Stimulated activated CD8-positive, alpha-beta memory T cell treated with anti-CD3 and anti-CD28 coated beads, Interleukin-7, amount 100 ng/mL, for 24 hours (primary cell): ENCODE measurements at regions not wholly inside any gene's neighbourhood (a gene's known extent, or its start where the extent isn't known, plus 50 kb on each side); places are given as distances from the start of the nearest gene placed in this dataset.

ENCODE experiments used
- DNase-seq: peaks from one replicate; pipeline ENCODE4 v3.0.0-alpha.2; 2020; ENCODE audit warnings: low read depth

GRCh38 chr3:70899816-70900215, 587.4 kb upstream of the MDFIC2 start:
- no peak for DNase-seq

GRCh38 chr3:70890020-70890394, 577.6 kb upstream of the MDFIC2 start:
- DNase-seq, result no peak

DNA sequence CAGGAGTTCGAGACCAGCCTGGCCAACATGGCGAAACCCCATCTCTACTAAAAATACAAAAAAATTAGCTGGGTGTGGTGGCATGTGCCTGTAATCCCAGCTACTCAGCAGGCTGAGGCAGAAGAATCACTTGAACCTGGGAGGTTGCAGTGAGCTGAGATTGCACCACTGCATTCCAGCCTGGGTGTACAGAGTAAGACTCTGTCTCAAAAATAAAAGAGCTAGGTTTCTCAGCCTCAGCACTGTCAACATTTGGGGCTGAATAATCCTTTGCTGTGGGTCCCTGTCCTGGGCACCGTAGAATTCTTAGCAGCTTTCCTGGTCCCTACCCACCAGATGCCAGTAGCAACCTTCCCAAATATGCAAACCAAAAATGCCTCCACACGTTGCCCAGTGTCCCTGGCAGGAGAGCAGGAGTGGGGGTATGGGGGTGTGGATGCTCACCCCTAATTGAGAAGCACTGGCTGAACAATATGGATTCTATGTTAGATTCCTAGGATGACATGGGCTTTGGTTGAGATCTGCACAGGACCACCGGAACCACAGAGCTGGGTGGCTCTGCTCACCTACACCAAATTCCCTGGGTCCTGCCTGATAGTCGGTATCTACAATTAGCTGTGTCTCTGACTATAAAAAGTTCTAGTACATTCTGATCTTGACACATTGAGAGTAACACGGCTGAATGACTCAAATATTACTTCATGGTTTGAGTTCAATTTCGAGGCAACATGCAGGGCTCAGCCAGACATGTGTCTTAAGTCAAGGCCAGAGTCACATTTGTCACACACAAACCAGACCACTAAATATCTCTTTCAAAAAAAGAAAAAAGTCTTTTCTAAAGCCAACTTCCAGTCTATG, 577.0 kb upstream of the MDFIC2 start:
- no peak for DNase-seq

DNA sequence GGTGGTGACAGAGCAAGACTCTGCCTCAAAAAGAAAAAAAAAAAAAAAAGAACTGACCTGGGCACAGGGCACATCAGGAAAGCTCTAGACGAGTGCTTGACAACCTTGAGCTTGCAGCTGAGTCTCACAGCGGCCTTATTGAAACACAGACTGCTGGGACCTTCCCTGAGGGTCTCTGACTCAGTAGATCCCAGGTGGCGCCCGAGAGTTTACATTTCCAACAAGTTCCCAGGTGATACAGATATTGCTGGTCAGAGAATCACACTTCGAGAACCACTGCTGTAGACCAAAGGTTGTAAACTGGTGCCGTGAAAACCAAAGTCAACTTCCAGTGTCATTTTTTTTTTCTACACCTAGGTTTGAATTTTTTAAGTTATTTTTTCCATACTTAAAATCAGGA, 573.2 kb upstream of the MDFIC2 start:
- DNase-seq, result no peak

GRCh38 chr3:70882104-70882503, 569.7 kb upstream of the MDFIC2 start:
- no peak for DNase-seq

DNA sequence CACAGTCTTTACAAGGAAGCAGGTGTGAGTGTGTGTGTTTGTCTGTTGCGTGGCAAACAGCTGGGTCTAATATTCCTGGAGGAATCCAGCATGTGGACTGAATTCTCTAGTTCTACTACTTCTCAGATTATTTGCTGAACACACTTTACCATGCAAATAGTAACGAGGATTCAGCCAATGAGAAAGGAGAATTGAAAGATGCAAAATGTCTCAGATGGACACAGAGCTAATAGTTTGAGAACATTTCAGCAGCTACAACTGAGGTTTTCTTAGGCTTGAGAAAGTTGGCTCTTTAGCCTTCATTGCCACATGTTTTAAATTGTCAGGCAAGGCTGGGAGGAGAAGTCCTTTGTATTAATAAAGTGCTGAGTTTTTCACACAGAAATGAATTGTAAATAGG, 568.0 kb upstream of the MDFIC2 start:
- no peak for DNase-seq

DNA sequence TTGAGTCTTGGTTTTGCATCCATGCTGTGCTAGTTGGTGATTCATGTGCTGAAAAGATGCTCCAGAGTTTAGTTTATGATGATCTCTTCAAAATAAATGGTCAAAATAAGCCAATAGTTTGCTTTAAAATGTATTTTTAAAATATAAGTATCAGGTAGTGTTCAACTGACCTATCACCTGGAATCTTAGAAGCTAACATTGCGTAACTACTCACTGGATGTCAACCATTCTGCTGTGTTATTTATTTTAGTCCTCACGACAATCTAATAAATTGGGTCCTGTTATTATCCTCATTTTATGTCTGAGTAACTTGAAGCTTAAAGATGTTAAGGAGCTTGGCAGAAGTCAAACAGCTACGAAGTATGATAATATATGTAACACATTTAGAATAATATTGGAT, 563.7 kb upstream of the MDFIC2 start:
- no peak for DNase-seq

DNA sequence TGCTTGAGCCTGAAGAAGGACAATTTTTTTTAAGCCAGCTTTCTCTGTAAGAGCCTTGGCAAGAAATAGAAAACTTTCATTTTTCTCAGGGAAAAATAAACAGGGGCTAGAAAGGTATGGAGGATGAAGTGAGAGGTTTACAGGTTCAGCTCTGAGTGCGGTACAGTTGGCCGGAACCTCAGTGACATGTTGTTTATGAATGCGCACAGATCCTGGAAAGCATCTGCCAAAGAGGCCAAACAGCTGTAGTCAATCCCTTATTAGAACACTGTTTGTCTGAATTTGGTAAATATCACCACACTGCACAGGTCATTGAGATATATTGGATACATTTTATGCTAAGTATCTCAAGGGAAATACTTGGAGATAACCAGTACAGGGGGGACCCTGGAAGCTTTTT, 561.8 kb upstream of the MDFIC2 start:
- DNase-seq, result no peak

- no peak for DNase-seq
Observed at GRCh38 chr3:70873686-70874085, 561.2 kb upstream of the MDFIC2 start.

GRCh38 chr3:70871909-70872656, 559.6 kb upstream of the MDFIC2 start:
- no peak for DNase-seq

GRCh38 chr3:70870576-70870975, 558.1 kb upstream of the MDFIC2 start:
- DNase-seq, result no peak

DNA sequence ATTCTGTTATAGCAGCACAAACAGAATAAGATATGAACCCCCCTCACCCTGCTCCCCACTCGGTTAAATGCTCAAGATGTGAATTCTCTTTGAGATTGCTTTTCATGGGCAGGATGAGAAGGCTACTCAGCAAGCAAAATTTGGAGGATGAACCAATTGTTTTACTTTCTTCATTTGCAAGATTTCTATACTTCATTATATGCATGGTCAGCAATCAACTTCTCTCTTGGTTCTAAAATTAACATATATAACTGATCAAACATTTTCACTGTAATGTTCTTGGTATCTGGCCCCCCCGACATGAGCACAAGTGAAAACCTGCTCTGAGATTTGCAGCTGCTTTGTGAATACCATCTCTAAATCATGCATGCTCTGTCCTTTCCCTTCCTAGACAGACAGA, 556.1 kb upstream of the MDFIC2 start:
- no peak for DNase-seq

DNA sequence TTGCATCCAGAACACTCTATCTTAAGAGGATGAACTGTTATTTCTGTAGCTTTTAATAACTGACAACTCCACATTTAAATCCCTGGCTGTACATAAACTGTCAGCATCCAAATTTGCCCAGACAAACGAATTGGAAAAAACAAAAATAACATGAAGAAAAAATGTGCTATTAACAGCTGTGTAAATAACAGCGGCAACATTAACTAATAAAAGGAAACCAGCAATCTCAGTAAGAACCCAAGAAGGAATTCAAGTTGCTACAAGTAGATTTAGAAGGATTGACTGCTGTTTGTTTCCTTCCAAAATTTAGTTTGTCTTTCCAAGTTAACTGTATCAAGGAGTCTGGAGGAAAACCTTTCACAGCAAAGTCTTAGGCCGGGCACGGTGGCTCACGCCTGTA, 550.6 kb upstream of the MDFIC2 start:
- no peak for DNase-seq

DNA sequence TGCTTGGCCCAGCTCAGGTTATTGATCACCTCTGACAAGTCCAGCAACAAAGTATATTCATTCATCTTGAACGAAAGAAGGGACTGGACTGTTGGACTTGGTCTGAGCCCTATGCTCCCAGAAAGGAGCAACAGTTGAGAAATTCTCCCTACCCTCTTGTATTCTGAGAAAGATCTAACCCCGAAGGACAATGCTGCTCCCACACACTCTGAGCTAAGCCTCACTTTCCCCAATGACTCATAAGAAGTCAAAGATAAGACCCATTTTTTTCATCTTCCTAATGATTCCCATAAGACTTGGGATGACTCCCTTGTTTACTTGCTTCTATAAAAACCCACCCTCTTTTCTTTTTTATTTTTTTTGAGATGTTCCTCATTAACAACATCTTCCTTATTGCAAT, 549.4 kb upstream of the MDFIC2 start:
- DNase-seq, result no peak

DNA sequence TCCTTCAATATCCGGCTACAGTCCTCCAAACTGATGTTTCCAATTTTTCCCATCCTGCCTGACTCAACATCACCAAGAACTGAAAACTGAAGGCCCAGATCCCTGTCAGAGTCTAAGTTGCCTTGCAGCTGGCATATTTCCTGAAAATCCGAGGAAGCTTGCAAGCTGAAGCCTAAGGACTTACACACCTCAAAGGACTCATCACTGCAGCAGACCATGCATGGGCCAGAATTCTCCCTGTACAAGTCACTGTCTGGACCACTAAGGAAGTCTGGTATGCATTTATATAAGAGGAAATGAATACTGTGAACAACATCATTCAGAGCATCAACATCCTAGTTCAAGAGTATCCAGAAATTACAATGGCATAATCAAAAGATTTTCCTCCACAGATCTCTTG, 548.8 kb upstream of the MDFIC2 start:
- DNase-seq, result no peak

DNA sequence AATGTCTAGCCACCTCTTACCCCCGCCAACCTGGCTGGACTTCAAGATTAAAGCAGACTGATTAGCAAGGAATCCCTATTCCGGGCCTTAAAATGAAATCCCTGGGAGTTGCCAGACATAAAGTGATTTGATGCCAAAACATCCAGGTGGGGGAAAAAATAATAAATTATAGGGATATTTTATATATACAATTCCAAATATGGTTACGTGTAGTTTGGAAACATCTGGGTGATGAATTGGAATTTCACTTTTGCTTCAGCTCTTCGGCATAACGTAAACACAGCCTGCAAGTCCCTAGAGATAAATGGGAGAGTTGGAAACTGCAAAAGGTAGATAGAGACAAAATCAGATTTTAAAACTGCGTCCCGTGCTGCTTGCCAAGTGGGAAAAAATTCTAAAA, 545.5 kb upstream of the MDFIC2 start:
- no peak for DNase-seq

- no peak for DNase-seq
Observed at GRCh38 chr3:70856414-70857162, 544.1 kb upstream of the MDFIC2 start.

DNA sequence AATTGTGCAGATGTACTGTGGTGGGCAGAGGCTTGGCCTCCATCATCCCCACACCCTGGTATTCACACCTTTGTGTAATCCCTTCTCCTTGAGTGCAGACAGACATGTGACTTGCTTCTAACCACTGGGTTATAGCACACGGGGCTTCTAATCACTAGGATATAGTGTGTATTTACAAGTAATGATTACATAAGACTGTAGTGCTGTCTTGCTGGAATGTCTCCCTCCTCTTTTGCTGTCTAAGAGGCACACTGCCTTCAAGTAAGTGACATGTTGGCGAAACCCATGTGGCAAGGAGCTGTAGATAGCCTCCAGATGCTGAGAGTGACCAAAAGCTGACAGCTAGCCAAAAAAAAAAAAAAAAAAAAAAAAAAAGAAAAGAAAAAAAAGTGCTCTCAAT, 542.7 kb upstream of the MDFIC2 start:
- no peak for DNase-seq

GRCh38 chr3:70854108-70854507, 541.7 kb upstream of the MDFIC2 start:
- no peak for DNase-seq

DNA sequence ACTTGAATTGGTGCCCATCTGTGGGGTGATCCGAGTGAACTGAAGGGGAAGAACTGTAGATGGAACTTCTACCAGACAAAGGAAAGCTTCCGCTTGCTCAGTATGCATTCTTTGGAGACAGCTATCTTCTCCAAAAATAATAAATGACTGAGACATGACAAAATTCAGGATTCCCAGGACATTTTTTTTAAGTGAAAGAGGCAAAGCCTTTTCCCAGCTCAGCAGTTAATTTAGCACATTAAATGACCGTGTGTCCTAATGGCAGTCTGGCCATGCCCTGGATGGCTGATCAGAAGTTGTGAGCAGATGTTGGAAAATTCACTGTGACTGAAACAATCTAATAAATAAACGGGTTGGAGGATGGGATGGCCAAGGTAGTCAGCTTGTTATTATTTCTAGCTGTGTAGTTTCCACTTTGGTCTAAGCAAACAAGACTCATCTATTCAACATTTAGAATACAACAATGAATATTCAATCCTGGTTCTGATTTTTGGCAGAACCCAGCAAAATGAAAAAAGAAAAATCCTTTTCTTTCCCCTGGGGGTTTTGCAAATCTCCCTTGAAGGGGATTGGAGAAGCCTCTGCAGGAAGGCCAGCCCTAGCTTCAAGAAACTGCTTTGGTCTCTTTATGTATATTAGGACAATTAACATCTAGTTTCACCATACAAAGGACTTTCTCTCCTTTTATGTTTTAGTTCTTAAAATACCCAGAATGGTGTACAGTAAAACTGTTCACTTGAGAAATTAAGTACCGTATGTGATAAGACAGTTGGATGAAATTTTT, 540.9 kb upstream of the MDFIC2 start:
- no peak for DNase-seq

DNA sequence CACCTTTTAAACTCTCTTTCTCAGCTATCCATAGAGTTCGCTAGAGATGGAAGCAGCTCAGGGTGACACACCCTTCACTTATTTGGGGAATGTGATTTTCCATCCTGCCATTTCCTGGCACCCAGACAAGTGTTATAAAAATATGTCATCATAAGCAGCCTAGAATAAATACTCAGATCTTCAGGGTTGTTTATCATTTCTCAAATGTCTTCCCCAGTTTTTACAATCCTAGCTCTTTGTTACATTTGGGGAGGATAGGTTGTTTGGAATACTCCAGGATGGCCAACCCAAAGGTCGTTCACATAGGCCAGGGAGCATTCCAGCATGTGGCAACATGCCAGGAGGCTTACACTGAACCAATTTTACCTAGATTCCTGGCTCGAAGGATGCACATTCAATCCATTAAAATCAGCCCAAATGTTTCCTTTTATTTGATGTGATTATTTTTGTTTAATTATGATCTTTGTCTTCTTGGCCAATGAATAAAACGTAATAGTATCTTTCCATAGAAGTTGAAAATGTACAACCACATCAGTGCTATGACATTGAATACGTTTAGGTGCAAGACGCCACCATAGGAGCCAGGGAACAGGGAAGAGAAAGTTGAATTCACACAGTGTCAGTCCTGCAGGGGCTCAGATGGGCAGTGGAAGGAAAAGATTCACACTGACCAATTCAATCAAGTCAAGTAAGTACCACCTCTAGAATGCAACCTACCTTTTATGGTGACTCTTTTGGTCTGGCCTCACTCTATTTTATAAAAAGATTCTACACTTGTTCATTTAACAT, 537.7 kb upstream of the MDFIC2 start:
- DNase-seq, result no peak
